HEK293 (cell line): ENCODE measurements at regions not wholly inside any gene's neighbourhood (a gene's known extent, or its start where the extent isn't known, plus 50 kb on each side); places are given as distances from the start of the nearest gene placed in this dataset.
"Not testable (repeated sequence)": the region's sequence is repeated elsewhere in the genome, so short reads cannot be mapped to it uniquely, and the experiment has no call there.

Source experiments
- CTCF ChIA-PET: fragments of 350-600 bp; formaldehyde crosslinking; extraction: SDS; loops from one replicate; lab custom pipeline; 2021; ENCODE audit warnings: antibody characterized with exemption; lab: Yijun Ruan, JAX
- POLR2A ChIA-PET: fragments of 300-600 bp; formaldehyde crosslinking; extraction: SDS; loops from one replicate; lab custom pipeline; 2020; ENCODE audit warnings: antibody characterized with exemption, inconsistent platforms; lab: Yijun Ruan, JAX
- H3K27ac ChIP-seq: fragments of 200-500 bp; sonication (Bioruptor generic); 2 replicates; pipeline ENCODE4 v1.5.1; 2014; ENCODE audit warnings: low read depth, low read length, control low read depth, inconsistent platforms; ENCODE audit errors: extremely low read depth
- H3K36me3 ChIP-seq, 2 experiments: fragments of 200-500 bp in 1 of 2; sonication (Bioruptor generic) in 1 of 2; 1 replicate in 1 of 2; 2 replicates in 1 of 2; pipeline ENCODE4 v1.5.1; 2014 to 2017; ENCODE audit warnings: inconsistent platforms in 2 of 2, low read length in 2 of 2; ENCODE audit not compliant: control insufficient read depth in 2 of 2, insufficient read depth in 1 of 2
- H3K4me1 ChIP-seq: fragments of 200-500 bp; sonication (Bioruptor generic); 2 replicates; pipeline ENCODE4 v1.5.1; 2014; ENCODE audit warnings: mild to moderate bottlenecking, low read length, inconsistent platforms; ENCODE audit not compliant: control insufficient read depth, insufficient read depth
- H3K4me3 ChIP-seq: 2 replicates; pipeline ENCODE4 v1.5.1; 2011; ENCODE audit warnings: low read depth, mild to moderate bottlenecking, control low read depth, low read length, moderate library complexity
- H3K9me3 ChIP-seq: fragments of 200-500 bp; sonication (Bioruptor generic); 2 replicates; pipeline ENCODE4 v1.5.1; 2014; ENCODE audit warnings: low read depth, low read length, inconsistent platforms; ENCODE audit not compliant: control insufficient read depth, insufficient read depth
- HOXD13 ChIP-seq: sonication (generic); formaldehyde crosslinking; IDR thresholded peaks from 2 replicates; pipeline ENCODE4 v1.8.0; 2022; ENCODE audit warnings: missing genetic modification reagents, borderline replicate concordance
- IKZF3 ChIP-seq: fragments of 450-650 bp; IDR thresholded peaks from 2 replicates; pipeline ENCODE4 v1.5.0; 2018; ENCODE audit warnings: missing biosample characterization, mild to moderate bottlenecking, missing genetic modification characterization, moderate library complexity
- PRDM6 ChIP-seq: fragments of 450-650 bp; formaldehyde crosslinking; IDR thresholded peaks from 2 replicates; pipeline ENCODE4 v1.5.1; 2017; ENCODE audit warnings: missing biosample characterization, missing genetic modification characterization
- REST ChIP-seq: fragments of 450-650 bp; formaldehyde crosslinking; IDR thresholded peaks from 2 replicates; pipeline ENCODE4 v1.5.1; 2016; ENCODE audit warnings: missing biosample characterization, missing genetic modification characterization
- TCF7L2 ChIP-seq: IDR thresholded peaks from 2 replicates; pipeline ENCODE4 v1.6.1; 2011; ENCODE audit warnings: low read depth, mild to moderate bottlenecking, inconsistent platforms, low read length, moderate library complexity, borderline replicate concordance
- ZIC2 ChIP-seq: fragments of 450-650 bp; formaldehyde crosslinking; IDR thresholded peaks from 2 replicates; pipeline ENCODE4 v1.5.1; 2016; ENCODE audit warnings: missing biosample characterization, missing genetic modification characterization
- ZNF416 ChIP-seq: fragments of 450-650 bp; formaldehyde crosslinking; IDR thresholded peaks from 2 replicates; pipeline ENCODE4 v1.5.1; 2016; ENCODE audit warnings: missing biosample characterization, missing genetic modification characterization
- ZNF449 ChIP-seq: fragments of 450-650 bp; formaldehyde crosslinking; IDR thresholded peaks from 2 replicates; pipeline ENCODE4 v1.5.1; 2017; ENCODE audit warnings: missing biosample characterization, mild to moderate bottlenecking, missing genetic modification characterization, moderate library complexity
- ZNF510 ChIP-seq: fragments of 450-650 bp; formaldehyde crosslinking; IDR thresholded peaks from 2 replicates; pipeline ENCODE4 v1.5.1; 2018; ENCODE audit warnings: mild to moderate bottlenecking, missing genetic modification characterization, missing biosample characterization; ENCODE audit not compliant: insufficient replicate concordance
- ZNF670 ChIP-seq: fragments of 450-650 bp; formaldehyde crosslinking; IDR thresholded peaks from 2 replicates; pipeline ENCODE4 v1.5.1; 2016; ENCODE audit warnings: missing biosample characterization, missing genetic modification characterization, low read depth
- ZNF704 ChIP-seq: fragments of 450-650 bp; formaldehyde crosslinking; IDR thresholded peaks from 2 replicates; pipeline ENCODE4 v1.5.1; 2016; ENCODE audit warnings: missing biosample characterization, missing genetic modification characterization

- Histone ChIP-seq H3K4me3 (no peak overlapping the region), H3K4me1 (no peaks in the 10 kb centered on the region), H3K36me3 (no peaks in the 10 kb centered on the region), H3K27ac (no peak overlapping the region), H3K9me3 (no peaks in the 10 kb centered on the region)
- TF ChIP-seq ZNF704 (tag by site-specific recombination) (no peak), ZIC2 (tag by site-specific recombination) (0 out of 2 replicates have a peak, but pooled peaks have one; percentile 15)
- ChIA-PET POLR2A (no interaction called here), CTCF (interaction anchor here (0.6 kb wide), 1 partner anchor 436 kb away, joined by 4 read pairs; no protein-coding TSS in a partner anchor)
Measured at GRCh38 chr2:128516938-128517337, 198.3 kb upstream of the HS6ST1 start.

- CTCF ChIA-PET, H3K9me3 ChIP-seq, H3K27ac ChIP-seq, H3K36me3 ChIP-seq, POLR2A ChIA-PET, H3K4me1 ChIP-seq, H3K4me3 ChIP-seq: not testable (repeated sequence)
Measured at GRCh38 chr2:128519028-128519427, 200.4 kb upstream of the HS6ST1 start.

GRCh38 chr2:128519517-128520215 lies 201.0 kb upstream of the HS6ST1 start:
- CTCF ChIA-PET = no interaction called here

More at GRCh38 chr2:128519517-128520215, 201.0 kb upstream of the HS6ST1 start:
- Histone ChIP-seq H3K4me1 (no peaks in the 10 kb centered on the region), H3K36me3 (no peaks in the 10 kb centered on the region), H3K4me3 (no peak overlapping the region), H3K27ac (no peak overlapping the region), H3K9me3 (no peaks in the 10 kb centered on the region)
- no peak for TF ChIP-seq ZNF670
- no peak for TF ChIP-seq ZNF510
- TF ChIP-seq PRDM6 (tag by site-specific recombination) = no peak
- TF ChIP-seq IKZF3 (tag by site-specific recombination) = no peak
- TF ChIP-seq HOXD13 (CRISPR knock-in tag) = no peak
- no peak for TF ChIP-seq ZNF416
- TF ChIP-seq TCF7L2 = no peak
- no peak for TF ChIP-seq REST (tag by site-specific recombination)
- TF ChIP-seq ZNF449 (tag by site-specific recombination) = no peak
- POLR2A ChIA-PET = no interaction called here
